ENCODE measurements at regions not wholly inside any gene's neighbourhood (a gene's known extent, or its start where the extent isn't known, plus 50 kb on each side); places are given as distances from the start of the nearest gene placed in this dataset.
"Not testable (repeated sequence)": the region's sequence is repeated elsewhere in the genome, so short reads cannot be mapped to it uniquely, and the experiment has no call there.

DNA sequence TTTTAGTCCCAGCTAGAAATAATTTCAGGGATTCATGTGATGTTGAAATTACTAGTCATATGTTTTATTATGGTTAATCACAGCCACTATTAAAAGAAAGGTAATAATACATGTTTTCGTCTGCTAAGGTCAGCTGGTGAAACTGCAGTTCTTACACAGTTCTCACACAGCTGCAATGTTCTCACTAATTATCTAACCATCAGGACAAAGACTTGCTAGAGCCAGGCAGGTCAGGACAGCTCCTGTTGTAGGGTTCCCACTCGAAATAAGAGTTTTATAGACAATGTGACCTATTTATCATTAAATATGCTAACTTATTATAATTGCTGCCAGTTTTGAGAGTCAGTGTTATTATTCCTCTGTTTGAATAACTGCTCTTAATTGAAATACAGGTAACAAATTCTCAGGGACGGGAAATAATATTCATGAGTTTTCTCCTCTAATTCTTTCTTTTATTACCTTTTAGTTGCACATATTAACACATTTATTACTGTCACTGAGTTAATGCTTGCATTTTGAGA, 97.9 kb downstream of the GJA1 start:
- no peak overlapping the region for H3K4me3 Mint-ChIP-seq
- H3K9me3 Mint-ChIP-seq, result no peaks in the 10 kb centered on the region
- no peaks in the 10 kb centered on the region for H3K27me3 Mint-ChIP-seq
- DNase-seq (no peak), ATAC-seq (no peak)
- H3K4me1 Mint-ChIP-seq, result no peaks in the 10 kb centered on the region
- H3K27ac Mint-ChIP-seq, result no peak overlapping the region

DNA sequence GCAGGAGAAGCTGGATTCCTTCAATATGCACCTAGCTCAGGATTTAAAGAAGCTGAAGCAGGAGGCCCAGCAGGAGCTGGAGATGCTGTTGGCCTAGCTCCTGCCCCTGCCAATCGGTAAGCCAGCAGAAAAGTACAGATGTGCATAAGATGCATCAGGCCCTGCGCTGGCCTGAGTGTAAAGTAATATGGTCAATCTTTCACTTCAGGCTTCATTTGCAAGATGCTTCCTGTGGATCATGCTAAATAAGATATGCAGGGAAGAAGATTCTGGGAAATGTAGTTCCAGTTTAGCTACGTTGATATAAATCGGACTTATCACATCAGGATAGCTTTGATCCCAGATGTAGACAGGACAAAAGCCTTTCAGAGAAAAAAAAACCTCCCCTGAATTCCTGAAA, 100.3 kb downstream of the GJA1 start:
- DNase-seq, result no peak
- Mint-ChIP-seq H3K27ac (no peak overlapping the region), H3K9me3 (no peaks in the 10 kb centered on the region), H3K27me3 (no peaks in the 10 kb centered on the region), H3K4me3 (no peak overlapping the region), H3K4me1 (no peaks in the 10 kb centered on the region)
- no peak for ATAC-seq

DNA sequence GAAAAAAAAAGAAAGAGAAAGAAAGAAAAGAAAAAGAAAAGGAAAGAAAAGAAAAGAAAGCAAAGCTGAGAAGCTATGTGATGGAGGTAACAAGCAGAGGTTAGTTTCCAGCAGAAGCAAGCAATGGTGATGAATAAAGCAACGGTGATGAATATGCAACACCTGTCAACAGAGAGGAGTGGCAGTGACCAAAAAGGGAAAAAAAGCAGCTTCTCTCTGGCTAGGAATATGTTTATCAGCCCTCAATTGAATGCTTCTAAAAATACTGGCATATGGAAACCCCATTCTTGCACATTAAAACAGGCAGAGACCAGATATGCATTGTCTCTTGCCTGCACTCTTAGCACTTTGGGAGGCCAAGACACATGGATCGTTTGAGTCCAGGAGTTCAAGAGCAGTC, 100.9 kb downstream of the GJA1 start:
- peak overlapping the region in 1 of 2 donors; percentile 63 for H3K27ac Mint-ChIP-seq
- no peaks in the 10 kb centered on the region for H3K27me3 Mint-ChIP-seq
- H3K9me3 Mint-ChIP-seq, result no peaks in the 10 kb centered on the region
- no peak overlapping the region for H3K4me3 Mint-ChIP-seq
- H3K4me1 Mint-ChIP-seq, result no peaks in the 10 kb centered on the region
- no peak for ATAC-seq
- DNase-seq, result no peak

DNA sequence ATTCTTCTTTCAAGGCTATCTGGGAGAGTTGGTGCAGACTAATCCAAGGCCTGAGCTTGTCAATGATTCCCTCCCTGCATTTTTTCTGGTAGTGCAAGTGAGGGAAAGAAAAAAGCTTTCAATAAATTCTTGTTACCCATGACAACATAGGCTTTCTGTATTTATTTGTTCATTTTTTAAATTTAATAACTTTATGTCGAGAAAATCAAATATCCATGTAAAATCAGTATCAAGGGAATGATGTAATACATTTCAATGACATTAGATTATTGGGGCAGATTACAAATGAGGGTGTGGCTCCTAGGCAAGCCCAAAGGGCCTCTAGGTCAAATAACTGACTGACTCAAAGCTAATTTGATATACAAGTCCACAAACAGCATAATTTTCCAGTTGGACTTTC, 104.0 kb downstream of the GJA1 start:
- H3K27ac Mint-ChIP-seq, result no peak overlapping the region
- no peaks in the 10 kb centered on the region for H3K4me1 Mint-ChIP-seq
- H3K9me3 Mint-ChIP-seq, result no peaks in the 10 kb centered on the region
- H3K4me3 Mint-ChIP-seq, result no peak overlapping the region
- DNase-seq (no peak), ATAC-seq (no peak)
- H3K27me3 Mint-ChIP-seq, result no peaks in the 10 kb centered on the region

DNA sequence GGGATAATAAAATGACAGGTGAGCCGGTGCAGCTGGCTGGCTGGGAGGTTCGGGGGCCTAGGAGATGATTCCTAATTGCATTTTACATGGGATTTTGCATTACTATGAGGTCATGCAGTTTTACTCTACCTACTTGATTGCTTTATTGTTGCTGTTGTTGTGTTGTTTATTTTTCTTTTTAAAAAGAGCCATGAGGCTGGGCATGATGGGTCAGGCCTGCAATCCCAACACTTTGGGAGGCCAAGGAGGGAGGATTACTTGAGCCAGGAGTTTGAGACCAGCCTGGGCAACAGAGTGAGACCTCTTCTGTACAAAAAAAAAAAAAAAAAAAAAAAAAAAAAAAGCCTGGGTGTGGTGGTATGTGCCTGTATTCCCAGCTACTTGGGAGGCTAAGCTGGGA, 104.8 kb downstream of the GJA1 start:
- Mint-ChIP-seq H3K4me1 (no peaks in the 10 kb centered on the region), H3K9me3 (no peaks in the 10 kb centered on the region), H3K27ac (no peak overlapping the region), H3K4me3 (no peak overlapping the region), H3K27me3 (no peaks in the 10 kb centered on the region)
- DNase-seq (no peak), ATAC-seq (no peak)

DNA sequence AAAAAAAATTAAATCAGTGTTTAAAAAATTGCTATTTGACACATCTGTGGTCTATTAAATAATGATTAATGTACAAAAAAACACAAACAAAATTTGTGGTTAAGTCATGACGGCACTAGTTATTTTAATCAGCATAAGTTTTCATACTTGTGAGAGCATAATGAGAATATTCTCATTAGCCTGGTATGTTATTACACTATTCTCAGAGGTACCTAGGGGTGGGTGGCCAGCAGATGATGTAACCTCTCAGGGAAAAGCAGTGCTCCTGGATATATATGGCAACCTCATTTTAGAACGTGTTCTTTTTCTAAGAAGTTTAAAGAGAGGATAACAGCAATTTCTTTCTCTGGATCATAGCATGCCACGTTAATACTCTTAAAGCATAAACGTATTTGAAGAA, 109.2 kb downstream of the GJA1 start:
- no peak overlapping the region for H3K4me3 Mint-ChIP-seq
- no peaks in the 10 kb centered on the region for H3K4me1 Mint-ChIP-seq
- H3K27me3 Mint-ChIP-seq, result no peaks in the 10 kb centered on the region
- no peak for DNase-seq
- ATAC-seq, result no peak
- no peaks in the 10 kb centered on the region for H3K9me3 Mint-ChIP-seq
- H3K27ac Mint-ChIP-seq, result no peak overlapping the region

DNA sequence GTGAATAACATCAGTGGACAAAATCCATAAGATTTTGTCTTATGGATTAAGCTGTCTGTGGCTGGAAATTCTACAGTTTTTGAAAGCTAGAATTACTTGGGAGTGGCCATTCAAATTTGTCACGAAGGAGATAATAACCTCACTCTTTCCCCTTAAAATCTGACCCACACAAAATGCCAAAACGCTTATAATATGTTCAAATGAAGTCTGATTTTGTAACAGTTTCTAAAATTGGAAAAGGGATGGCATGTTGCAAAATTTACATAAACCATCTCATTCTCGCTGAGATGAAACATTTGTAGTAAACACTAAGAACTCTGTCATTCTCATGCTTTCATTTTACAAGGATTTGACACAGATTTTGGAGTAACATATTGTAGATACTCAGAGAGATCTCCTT, 112.7 kb downstream of the GJA1 start:
- ATAC-seq (no peak), DNase-seq (no peak)
- H3K27me3 Mint-ChIP-seq, result no peaks in the 10 kb centered on the region
- no peaks in the 10 kb centered on the region for H3K4me1 Mint-ChIP-seq
- H3K27ac Mint-ChIP-seq, result no peak overlapping the region
- H3K4me3 Mint-ChIP-seq, result no peak overlapping the region
- no peaks in the 10 kb centered on the region for H3K9me3 Mint-ChIP-seq

DNA sequence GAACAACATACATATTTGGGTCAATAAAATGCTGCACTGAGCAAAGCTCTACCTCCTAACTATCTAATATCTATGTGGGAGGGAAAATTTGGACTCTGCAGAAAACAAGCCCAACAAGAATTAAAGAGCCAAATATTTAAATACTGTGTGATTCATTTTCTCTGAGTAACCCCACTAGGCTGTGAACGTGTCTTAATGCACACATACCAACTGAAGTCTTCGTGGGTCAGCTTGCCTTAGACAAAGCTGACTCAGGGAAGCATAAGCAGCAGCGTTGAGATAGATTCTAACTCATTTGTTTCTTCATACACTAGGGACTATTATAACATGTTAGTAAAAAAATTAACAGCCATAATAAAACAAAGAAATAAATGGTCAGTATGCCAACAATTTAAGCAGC, 114.3 kb downstream of the GJA1 start:
- Mint-ChIP-seq H3K4me3 (no peak overlapping the region), H3K4me1 (no peaks in the 10 kb centered on the region), H3K27me3 (no peaks in the 10 kb centered on the region), H3K9me3 (no peaks in the 10 kb centered on the region), H3K27ac (no peak overlapping the region)
- DNase-seq (no peak), ATAC-seq (no peak)

DNA sequence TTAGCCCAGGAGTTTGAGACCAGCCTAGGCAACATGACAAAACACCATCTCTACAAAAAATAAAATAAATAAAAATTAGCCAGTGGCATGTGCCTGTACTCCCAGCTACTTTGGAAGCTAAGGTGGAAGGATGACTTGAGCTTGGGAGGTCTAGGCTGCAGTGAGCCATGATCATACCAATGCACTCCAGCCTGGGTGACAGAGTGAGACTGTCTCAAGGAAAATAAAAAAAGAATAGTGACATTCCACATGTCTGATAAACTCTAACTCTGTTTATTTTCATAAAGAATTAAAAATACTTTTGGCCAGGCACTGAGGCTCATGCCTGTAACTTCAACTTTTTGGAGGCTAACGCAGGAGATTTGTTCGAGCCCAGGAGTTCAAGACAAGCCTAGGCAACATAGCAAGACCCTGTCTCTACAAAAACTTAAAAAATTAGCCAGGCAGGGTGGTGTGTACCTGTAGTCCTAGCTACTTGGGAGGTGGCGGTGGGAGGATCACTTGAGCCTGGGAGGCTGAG, 115.1 kb downstream of the GJA1 start:
- DNase-seq, result no peak
- H3K4me3 Mint-ChIP-seq, result no peak overlapping the region
- H3K9me3 Mint-ChIP-seq, result no peaks in the 10 kb centered on the region
- ATAC-seq, result no peak
- H3K27me3 Mint-ChIP-seq, result no peaks in the 10 kb centered on the region
- H3K27ac Mint-ChIP-seq, result no peak overlapping the region
- no peaks in the 10 kb centered on the region for H3K4me1 Mint-ChIP-seq

DNA sequence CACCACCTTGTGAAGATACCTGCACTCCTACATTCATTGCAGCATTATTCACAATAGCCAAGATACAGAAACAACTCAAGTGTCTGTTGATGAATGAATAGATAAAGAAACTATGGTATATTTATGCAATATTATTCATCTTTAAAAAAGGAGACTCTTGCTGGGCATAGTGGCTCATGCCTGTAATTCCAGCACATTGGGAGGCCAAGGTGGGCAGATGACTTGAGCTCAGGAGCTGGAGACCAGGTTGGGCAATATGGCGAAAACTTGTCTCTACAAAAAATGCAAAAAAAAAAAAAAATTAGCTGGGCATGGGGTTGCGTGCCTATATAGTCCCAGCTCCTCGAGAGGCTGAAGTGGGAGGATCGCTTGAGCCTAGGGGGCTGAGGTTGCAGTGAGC, 119.8 kb downstream of the GJA1 start:
- H3K4me3 Mint-ChIP-seq, result no peak overlapping the region
- H3K27me3 Mint-ChIP-seq, result no peaks in the 10 kb centered on the region
- no peak overlapping the region for H3K27ac Mint-ChIP-seq
- no peak for DNase-seq
- H3K9me3 Mint-ChIP-seq, result no peaks in the 10 kb centered on the region
- H3K4me1 Mint-ChIP-seq, result no peaks in the 10 kb centered on the region
- no peak for ATAC-seq

DNA sequence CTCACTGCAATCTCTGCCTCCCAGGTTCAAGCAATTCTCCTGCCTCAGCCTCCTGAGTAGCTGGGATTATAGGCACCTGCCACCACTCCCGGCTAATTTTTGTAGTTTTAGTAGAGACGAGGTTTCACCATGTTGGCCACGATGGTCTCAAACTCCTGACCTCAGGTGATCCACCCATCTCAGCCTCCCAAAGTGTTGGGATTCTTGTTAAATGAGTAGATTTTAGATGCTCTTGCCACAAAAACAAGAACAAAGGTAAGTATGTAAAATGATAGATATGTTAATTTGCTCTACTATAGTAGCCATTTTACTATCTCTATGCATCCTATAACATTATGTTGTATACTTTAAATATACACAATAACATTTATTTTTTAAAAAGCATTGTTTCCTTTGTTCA, 120.7 kb downstream of the GJA1 start:
- H3K27me3 Mint-ChIP-seq, H3K4me1 Mint-ChIP-seq, H3K4me3 Mint-ChIP-seq, DNase-seq, H3K9me3 Mint-ChIP-seq, ATAC-seq, H3K27ac Mint-ChIP-seq: not testable (repeated sequence)

DNA sequence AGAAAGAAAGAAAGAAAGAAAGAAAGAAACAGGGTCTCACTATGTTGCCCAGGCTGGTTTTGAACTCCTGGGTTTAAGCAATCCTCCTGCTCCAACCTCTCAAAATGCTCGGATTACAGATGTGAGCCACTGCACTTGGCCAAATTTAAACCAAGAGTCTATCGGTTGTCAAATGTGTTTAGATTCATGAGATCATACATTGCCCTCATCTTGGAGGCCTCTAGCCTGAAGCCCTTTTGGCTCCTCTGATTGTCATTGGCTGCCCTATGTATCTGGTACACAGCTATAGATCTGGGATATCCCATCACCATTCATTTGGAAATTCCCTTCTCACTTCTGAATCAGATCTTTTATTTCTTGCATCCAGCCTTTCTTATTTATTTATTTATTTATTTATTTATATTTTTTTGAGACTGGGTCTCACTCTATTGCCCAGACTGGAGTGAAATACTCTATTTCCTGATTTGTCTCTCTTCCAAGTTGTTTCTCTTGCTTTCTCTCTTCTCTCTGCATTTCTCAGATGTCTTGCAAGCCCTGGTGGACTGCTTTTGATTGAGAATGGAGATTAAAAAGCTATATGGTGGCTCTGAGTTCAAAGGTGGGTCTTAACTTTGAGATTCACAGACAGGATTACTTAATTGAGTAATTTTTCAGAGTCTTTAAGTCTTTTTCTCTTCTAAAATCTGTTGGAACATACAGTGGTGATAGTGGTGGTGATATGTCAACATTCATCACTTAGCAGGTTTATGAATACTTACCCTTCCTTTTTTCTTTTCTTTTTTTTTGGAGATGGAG, 121.9 kb downstream of the GJA1 start:
- DNase-seq (no peak), ATAC-seq (no peak)
- H3K27ac Mint-ChIP-seq, result no peak overlapping the region
- no peak overlapping the region for H3K4me3 Mint-ChIP-seq
- no peaks in the 10 kb centered on the region for H3K9me3 Mint-ChIP-seq
- no peaks in the 10 kb centered on the region for H3K4me1 Mint-ChIP-seq
- no peaks in the 10 kb centered on the region for H3K27me3 Mint-ChIP-seq

DNA sequence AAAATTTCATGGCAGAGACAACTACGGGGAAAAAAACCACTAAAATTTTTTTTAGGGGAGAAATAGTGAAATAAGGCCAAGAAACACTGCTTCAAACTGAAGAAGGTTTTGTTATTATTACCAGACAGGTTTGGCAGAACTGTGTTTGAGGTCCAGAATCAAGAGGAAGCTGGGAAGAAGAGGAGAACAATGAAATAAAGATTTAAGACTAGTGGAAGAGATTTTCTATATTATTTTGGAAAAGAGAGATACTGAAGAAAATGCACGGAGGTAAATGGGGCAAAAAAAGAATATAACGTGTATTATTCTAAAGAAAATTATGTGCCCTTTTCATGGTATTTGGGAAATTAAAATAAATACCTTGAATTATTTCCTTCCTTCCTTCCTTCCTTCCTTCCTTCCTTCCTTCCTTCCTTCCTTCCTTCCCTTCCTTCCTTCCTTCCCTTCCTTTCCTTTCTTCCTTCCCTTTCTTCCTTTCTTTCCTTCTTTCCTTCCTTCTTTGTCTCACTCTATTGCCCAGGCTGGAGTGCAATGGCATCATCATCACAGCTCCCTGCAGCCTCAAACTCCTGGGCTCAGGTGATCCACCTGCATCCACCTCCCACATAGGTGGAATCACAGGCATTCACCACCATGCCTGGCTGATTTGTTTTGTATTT, 124.3 kb downstream of the GJA1 start:
- no peak for ATAC-seq
- DNase-seq, result no peak
- Mint-ChIP-seq H3K27me3 (no peaks in the 10 kb centered on the region), H3K4me1 (no peaks in the 10 kb centered on the region), H3K27ac (no peak overlapping the region), H3K4me3 (no peak overlapping the region), H3K9me3 (peaks cover 11 to 16% of the 10 kb centered on the region in 2 donors)

DNA sequence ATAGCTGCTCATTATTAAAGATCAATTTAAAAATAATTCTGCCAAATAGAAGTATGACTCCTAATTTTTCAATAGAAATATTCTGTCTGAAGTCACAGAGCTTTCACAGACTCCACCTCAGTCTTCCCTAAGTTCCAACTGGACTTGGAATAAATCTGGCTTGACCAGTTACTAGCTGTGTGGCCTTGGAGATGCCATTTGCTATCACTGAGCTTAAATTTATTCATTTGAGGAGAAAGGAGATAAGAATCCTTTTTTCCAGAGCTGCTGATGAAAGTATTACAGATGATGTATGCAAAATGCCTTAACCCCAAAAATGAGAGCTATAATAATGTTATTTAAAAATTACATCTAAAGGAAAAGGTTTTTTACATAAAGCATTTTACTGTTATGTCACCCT, 125.0 kb downstream of the GJA1 start:
- H3K27ac Mint-ChIP-seq, result no peak overlapping the region

DNA sequence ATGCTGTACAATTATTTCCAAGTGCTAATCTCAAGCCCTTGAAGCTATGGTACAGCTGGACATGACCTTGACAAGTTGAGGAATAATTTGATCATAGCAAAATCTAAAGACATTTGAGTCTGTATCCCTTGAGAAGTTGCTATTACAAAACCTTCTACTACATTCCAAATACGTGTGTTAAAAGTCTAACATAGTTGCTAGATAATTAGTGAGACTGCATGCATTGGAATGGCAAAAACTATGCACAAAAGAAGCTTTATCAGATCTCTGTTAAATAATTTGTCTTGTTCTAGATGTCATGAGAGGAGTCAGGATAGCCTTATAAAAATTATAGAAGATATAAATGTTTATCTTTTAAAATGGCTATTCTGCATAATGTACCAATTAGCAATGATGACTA, 127.8 kb downstream of the GJA1 start:
- H3K27me3 Mint-ChIP-seq, result no peaks in the 10 kb centered on the region
- H3K4me1 Mint-ChIP-seq, result no peaks in the 10 kb centered on the region
- DNase-seq, result no peak
- peaks cover 19 to 21% of the 10 kb centered on the region in 2 donors for H3K9me3 Mint-ChIP-seq
- no peak overlapping the region for H3K27ac Mint-ChIP-seq
- ATAC-seq, result no peak
- no peak overlapping the region for H3K4me3 Mint-ChIP-seq

More for the DNA sequence above, 125.0 kb downstream of the GJA1 start:
- Mint-ChIP-seq H3K9me3 (peaks cover 19% of the 10 kb centered on the region in 2 donors), H3K4me1 (no peaks in the 10 kb centered on the region), H3K4me3 (no peak overlapping the region), H3K27me3 (no peaks in the 10 kb centered on the region)
- no peak for DNase-seq
- ATAC-seq, result no peak

DNA sequence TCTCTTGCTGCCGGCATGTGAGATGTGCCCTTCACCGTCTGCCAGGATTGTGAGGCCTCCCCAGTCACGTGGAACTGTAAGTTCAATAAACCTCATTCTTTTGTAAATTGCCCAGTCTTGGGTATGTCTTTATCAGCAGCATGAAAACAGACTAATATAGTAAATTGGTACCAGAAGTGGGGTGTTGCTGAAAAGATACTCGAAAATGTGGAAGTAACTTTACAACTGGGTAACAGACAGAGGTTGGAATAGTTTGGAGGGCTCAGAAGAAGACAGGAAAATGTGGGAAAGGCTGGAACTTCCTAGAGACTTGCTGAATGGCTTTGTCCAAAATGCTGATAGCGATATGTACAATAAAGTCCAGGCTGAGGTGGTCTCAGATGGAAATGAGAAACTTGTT, 129.1 kb downstream of the GJA1 start:
- not testable (repeated sequence) for H3K4me1 Mint-ChIP-seq, DNase-seq, H3K27ac Mint-ChIP-seq, H3K27me3 Mint-ChIP-seq, ATAC-seq, H3K4me3 Mint-ChIP-seq
- peaks cover 19 to 28% of the 10 kb centered on the region in 2 donors for H3K9me3 Mint-ChIP-seq
